Subcutaneous abdominal adipose tissue (tissue), 5 donors: ENCODE measurements at regions not wholly inside any gene's neighbourhood (a gene's known extent, or its start where the extent isn't known, plus 50 kb on each side); places are given as distances from the start of the nearest gene placed in this dataset.

ENCODE experiments used
- H3K27ac ChIP-seq: one replicate; pipeline ENCODE4 v1.7.0; 2013; ENCODE audit warnings: low read depth, mild to moderate bottlenecking, inconsistent platforms, low read length, moderate library complexity
- H3K27me3 ChIP-seq, 5 donors: one replicate each; pipeline ENCODE4 v1.7.0; 2013; ENCODE audit warnings: low read length in 5 of 5, inconsistent platforms in 1 of 5; ENCODE audit not compliant: control insufficient read depth in 5 of 5, insufficient read depth in 4 of 5
- H3K36me3 ChIP-seq, 5 donors: one replicate each; pipeline ENCODE4 v1.7.0; 2013; ENCODE audit warnings: low read length in 5 of 5; ENCODE audit not compliant: control insufficient read depth in 5 of 5, insufficient read depth in 5 of 5
- H3K4me1 ChIP-seq, 5 donors: one replicate each; pipeline ENCODE4 v1.7.0; 2013; ENCODE audit warnings: low read length in 5 of 5, mild to moderate bottlenecking in 3 of 5, moderate library complexity in 1 of 5; ENCODE audit not compliant: control insufficient read depth in 5 of 5, insufficient read depth in 5 of 5
- H3K4me3 ChIP-seq, 5 donors: one replicate each; pipeline ENCODE4 v1.7.0; 2013; ENCODE audit warnings: low read length in 5 of 5, low read depth in 1 of 5
- H3K9ac ChIP-seq, 5 donors: one replicate each; pipeline ENCODE4 v1.7.0; 2013; ENCODE audit warnings: low read length in 5 of 5, mild to moderate bottlenecking in 4 of 5, moderate library complexity in 3 of 5
- H3K9me3 ChIP-seq, 5 donors: one replicate each; pipeline ENCODE4 v1.7.0; 2013; ENCODE audit warnings: low read length in 5 of 5; ENCODE audit not compliant: control insufficient read depth in 5 of 5
- donor health status: healthy.
- donor health status: healthy.
- donor health status: healthy.
- donor health status: healthy.
- donor health status: healthy.

GRCh38 chr16:80071964-80072456, 468.8 kb upstream of the DYNLRB2 start:
- H3K36me3 ChIP-seq: no peaks in the 10 kb centered on the region
- H3K9ac ChIP-seq: no peak overlapping the region
- H3K9me3 ChIP-seq: peaks cover 0 to 5% (median 0%) of the 10 kb centered on the region in 5 donors
- H3K27me3 ChIP-seq: peaks cover 0 to 2% (median 0%) of the 10 kb centered on the region in 5 donors
- H3K4me3 ChIP-seq: no peak overlapping the region
- H3K4me1 ChIP-seq: no peaks in the 10 kb centered on the region
- H3K27ac ChIP-seq: no peak overlapping the region

GRCh38 chr16:80066805-80067580, 466.5 kb upstream of the MAF start:
- Histone ChIP-seq H3K4me1 (no peaks in the 10 kb centered on the region), H3K9me3 (peaks cover 0 to 5% (median 0%) of the 10 kb centered on the region in 5 donors), H3K4me3 (no peak overlapping the region), H3K9ac (no peak overlapping the region), H3K27me3 (peaks cover 0 to 2% (median 0%) of the 10 kb centered on the region in 5 donors), H3K27ac (no peak overlapping the region), H3K36me3 (no peaks in the 10 kb centered on the region)

GRCh38 chr16:80065541-80065940, 465.0 kb upstream of the MAF start:
- H3K27ac ChIP-seq: no peak overlapping the region
- no peak overlapping the region for H3K9ac ChIP-seq
- no peak overlapping the region for H3K4me3 ChIP-seq
- H3K27me3 ChIP-seq: no peaks in the 10 kb centered on the region
- H3K9me3 ChIP-seq: peaks cover 0 to 5% (median 0%) of the 10 kb centered on the region in 5 donors
- no peaks in the 10 kb centered on the region for H3K36me3 ChIP-seq
- H3K4me1 ChIP-seq: no peaks in the 10 kb centered on the region

- H3K9me3 ChIP-seq: no peaks in the 10 kb centered on the region
- no peak overlapping the region for H3K27ac ChIP-seq
- H3K9ac ChIP-seq: no peak overlapping the region
- no peaks in the 10 kb centered on the region for H3K36me3 ChIP-seq
- peaks cover 0 to 3% (median 0%) of the 10 kb centered on the region in 5 donors for H3K4me1 ChIP-seq
- no peak overlapping the region for H3K4me3 ChIP-seq
- H3K27me3 ChIP-seq: no peaks in the 10 kb centered on the region
Measured at GRCh38 chr16:80063713-80064069, 463.2 kb upstream of the MAF start.

- Histone ChIP-seq H3K9ac (no peak overlapping the region), H3K4me1 (peaks cover 0 to 8% (median 5%) of the 10 kb centered on the region in 5 donors), H3K36me3 (no peaks in the 10 kb centered on the region), H3K9me3 (no peaks in the 10 kb centered on the region), H3K27me3 (no peaks in the 10 kb centered on the region), H3K4me3 (no peak overlapping the region), H3K27ac (no peak overlapping the region)
Measured at GRCh38 chr16:80063031-80063712, 462.6 kb upstream of the MAF start.

GRCh38 chr16:80062361-80063030, 462.0 kb upstream of the MAF start:
- no peak overlapping the region for H3K27ac ChIP-seq
- no peaks in the 10 kb centered on the region for H3K27me3 ChIP-seq
- no peak overlapping the region for H3K4me3 ChIP-seq
- H3K4me1 ChIP-seq: peaks cover 0 to 11% (median 6%) of the 10 kb centered on the region in 5 donors
- no peaks in the 10 kb centered on the region for H3K9me3 ChIP-seq
- no peak overlapping the region for H3K9ac ChIP-seq
- H3K36me3 ChIP-seq: no peaks in the 10 kb centered on the region

- Histone ChIP-seq H3K9me3 (no peaks in the 10 kb centered on the region), H3K27me3 (no peaks in the 10 kb centered on the region), H3K4me1 (peaks cover 1 to 29% (median 10%) of the 10 kb centered on the region in 5 donors), H3K9ac (no peak overlapping the region), H3K4me3 (no peak overlapping the region), H3K36me3 (no peaks in the 10 kb centered on the region), H3K27ac (no peak overlapping the region)
Measured at GRCh38 chr16:80060470-80060869, 459.9 kb upstream of the MAF start.

- Histone ChIP-seq H3K27ac (no peak overlapping the region), H3K27me3 (no peaks in the 10 kb centered on the region), H3K36me3 (no peaks in the 10 kb centered on the region), H3K4me3 (no peak overlapping the region), H3K9ac (no peak overlapping the region), H3K4me1 (peaks cover 1 to 31% (median 10%) of the 10 kb centered on the region in 5 donors), H3K9me3 (no peaks in the 10 kb centered on the region)
Measured at GRCh38 chr16:80059836-80060235, 459.3 kb upstream of the MAF start.

GRCh38 chr16:80058214-80058613, 457.7 kb upstream of the MAF start:
- Histone ChIP-seq H3K27me3 (no peaks in the 10 kb centered on the region), H3K4me1 (peaks cover 1 to 31% (median 10%) of the 10 kb centered on the region in 5 donors), H3K4me3 (peak overlapping the region in 1 of 5 donors; percentile 32), H3K27ac (peak overlapping the region; percentile 54), H3K9me3 (no peaks in the 10 kb centered on the region), H3K36me3 (no peaks in the 10 kb centered on the region), H3K9ac (no peak overlapping the region)

GRCh38 chr16:80056324-80056723, 455.8 kb upstream of the MAF start:
- peaks cover 1 to 31% (median 10%) of the 10 kb centered on the region in 5 donors for H3K4me1 ChIP-seq
- peak overlapping the region; percentile 82 for H3K27ac ChIP-seq
- no peaks in the 10 kb centered on the region for H3K36me3 ChIP-seq
- H3K27me3 ChIP-seq: no peaks in the 10 kb centered on the region
- peak overlapping the region in 2 of 5 donors; percentile 44 to 45 for H3K9ac ChIP-seq
- H3K9me3 ChIP-seq: no peaks in the 10 kb centered on the region
- no peak overlapping the region for H3K4me3 ChIP-seq
